Fibroblast of the aortic adventitia (primary cell): ENCODE measurements at regions not wholly inside any gene's neighbourhood (a gene's known extent, or its start where the extent isn't known, plus 50 kb on each side); places are given as distances from the start of the nearest gene placed in this dataset.
"Not testable (repeated sequence)": the region's sequence is repeated elsewhere in the genome, so short reads cannot be mapped to it uniquely, and the experiment has no call there.

Source experiments
- DNase-seq: peaks from one replicate; pipeline ENCODE4 v3.0.0-alpha.2; 2010; ENCODE audit warnings: low read depth
- H3K4me3 ChIP-seq: 2 replicates; pipeline ENCODE4 v1.5.1; 2011; ENCODE audit warnings: low read depth, mild to moderate bottlenecking, control low read depth, low read length, moderate library complexity
- TF ChIP-seq, protein P1 (sequence below): IDR thresholded peaks from 2 replicates; pipeline ENCODE4 v1.5.1; 2011; ENCODE audit warnings: mild to moderate bottlenecking, low read length, control low read depth, inconsistent platforms; ENCODE audit not compliant: insufficient read depth

DNA sequence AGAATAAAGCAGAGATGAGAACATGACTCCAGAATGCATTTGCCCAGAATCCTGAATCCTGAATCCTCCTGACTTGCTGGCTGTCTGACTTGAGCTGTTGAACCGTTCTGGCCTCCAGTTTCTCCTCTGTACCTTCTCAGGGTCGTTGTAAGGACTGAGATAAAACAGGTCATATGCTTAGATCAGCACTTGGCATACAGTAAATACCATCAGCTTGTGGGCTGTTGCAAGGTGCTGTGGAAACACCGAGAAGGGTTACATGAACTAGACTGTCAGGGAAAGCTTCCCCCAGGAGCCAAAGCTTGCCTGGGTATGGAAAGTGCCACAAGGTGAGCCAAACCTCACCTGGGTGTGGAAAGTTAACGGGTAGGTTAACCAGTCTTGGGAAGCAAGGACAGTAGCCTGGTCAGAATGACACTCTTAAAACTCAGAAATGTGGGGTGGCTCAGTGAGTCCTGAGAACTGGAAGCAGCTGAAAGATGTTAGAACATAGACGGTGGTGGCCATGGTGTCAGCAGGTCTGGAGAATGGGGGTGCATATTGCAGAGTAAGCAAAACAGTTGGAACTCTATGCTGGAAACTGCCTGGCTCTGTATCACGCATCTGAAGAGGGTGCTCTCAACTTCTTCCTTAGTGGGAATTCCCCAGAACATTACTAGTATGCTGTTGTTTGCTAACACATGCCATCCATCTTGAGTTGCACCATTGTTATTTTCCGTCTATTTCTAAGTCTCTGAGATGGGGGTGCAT, 105.3 kb upstream of the DYRK2 start:
- no peak overlapping the region for H3K4me3 ChIP-seq
- no peak for DNase-seq
- TF ChIP-seq, protein P1, sequence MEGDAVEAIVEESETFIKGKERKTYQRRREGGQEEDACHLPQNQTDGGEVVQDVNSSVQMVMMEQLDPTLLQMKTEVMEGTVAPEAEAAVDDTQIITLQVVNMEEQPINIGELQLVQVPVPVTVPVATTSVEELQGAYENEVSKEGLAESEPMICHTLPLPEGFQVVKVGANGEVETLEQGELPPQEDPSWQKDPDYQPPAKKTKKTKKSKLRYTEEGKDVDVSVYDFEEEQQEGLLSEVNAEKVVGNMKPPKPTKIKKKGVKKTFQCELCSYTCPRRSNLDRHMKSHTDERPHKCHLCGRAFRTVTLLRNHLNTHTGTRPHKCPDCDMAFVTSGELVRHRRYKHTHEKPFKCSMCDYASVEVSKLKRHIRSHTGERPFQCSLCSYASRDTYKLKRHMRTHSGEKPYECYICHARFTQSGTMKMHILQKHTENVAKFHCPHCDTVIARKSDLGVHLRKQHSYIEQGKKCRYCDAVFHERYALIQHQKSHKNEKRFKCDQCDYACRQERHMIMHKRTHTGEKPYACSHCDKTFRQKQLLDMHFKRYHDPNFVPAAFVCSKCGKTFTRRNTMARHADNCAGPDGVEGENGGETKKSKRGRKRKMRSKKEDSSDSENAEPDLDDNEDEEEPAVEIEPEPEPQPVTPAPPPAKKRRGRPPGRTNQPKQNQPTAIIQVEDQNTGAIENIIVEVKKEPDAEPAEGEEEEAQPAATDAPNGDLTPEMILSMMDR, result no peak

DNA sequence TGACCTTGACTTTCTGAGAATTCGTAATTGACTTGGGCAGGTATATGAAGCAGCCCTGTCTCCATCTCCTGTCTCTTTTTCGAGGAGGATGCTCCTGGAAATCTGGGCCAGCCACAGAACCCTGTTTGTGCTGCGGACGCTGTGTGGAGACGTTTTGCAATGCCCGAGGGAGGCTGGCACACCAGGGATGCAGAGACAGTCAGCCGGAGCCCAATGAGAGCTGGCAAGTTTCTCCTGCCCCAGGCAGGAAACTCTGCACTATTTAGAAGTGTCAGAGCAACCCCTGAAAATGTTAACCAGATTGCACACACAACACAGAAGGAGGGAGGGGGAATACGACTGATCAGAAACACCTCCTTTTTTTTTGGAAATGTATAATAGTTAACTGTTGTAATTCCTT, 103.2 kb upstream of the DYRK2 start:
- no peak for DNase-seq
- TF ChIP-seq, protein P1, result no peak
- H3K4me3 ChIP-seq, result no peak overlapping the region

DNA sequence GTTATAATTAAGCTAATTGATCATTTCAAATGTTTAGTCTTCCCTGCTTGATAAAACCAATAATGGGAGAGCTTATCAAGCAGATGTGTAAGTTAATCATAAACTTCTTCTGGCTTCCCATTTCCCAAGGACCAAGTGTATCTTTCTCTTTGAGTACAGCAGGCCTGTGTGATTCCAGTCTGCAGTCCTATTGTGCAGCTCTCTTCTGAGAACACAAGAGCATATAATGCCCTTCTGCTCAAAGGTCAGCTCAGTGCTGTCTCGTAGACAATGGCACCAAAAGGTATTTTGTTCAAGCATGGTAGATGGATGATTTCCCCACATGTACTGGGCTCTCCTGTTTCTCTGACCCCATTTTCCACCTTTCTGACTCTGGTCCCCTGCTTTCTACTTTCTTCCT, 101.8 kb upstream of the DYRK2 start:
- TF ChIP-seq, protein P1, result no peak
- H3K4me3 ChIP-seq, result no peak overlapping the region

DNA sequence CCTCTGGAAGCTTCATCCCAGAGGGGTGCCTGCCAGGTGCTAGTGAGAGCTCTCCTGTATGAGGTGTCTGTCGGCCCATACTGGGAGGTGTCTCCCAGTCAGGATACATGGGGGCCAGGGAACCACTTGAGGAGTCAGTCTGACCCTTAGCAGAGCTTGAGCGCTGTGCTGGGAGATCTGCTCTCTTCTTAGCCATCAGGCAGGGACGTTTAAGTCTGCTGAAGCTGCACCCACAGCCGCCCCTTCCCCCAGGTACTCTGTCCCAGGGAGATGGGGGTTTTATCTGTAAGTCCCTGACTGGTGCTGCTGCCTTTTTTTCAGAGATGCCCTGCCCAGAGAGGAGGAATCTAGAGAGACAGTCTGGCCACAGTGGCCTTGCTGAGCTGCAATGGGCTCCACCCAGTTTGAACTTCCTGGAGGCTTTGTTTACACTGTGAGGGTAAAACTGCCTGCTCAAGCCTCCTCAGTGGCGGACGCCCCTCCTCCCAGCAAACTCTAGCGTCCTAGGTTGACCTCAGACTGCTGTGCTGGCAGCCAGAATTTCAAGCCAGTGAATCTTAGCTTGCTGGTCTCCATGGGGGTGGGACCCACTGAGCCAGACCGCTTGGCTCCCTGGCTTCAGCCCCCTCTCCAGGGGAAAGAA, 93.3 kb upstream of the DYRK2 start:
- DNase-seq, H3K4me3 ChIP-seq: not testable (repeated sequence)

More for the DNA sequence above, 101.8 kb upstream of the DYRK2 start:
- no peak for DNase-seq

DNA sequence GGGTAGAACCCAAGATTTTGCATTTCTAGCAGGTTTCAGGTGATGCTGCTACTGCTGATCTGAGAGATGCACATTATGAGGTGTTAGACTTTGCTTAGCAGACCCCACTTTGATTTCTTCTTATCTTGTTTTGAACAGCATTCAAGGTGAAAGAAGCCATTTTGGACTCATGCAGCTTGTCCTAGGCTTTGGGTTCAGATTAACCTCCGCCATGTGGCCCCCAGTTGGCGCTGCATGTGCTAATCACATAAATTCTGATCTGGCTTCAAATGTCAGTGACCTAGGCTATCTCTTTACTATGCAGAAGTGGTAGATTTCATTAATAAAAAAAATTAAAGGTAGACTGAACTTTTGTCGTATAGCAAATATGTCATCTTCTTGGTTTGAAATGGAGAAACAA, 89.8 kb upstream of the DYRK2 start:
- TF ChIP-seq, protein P1, result no peak
- H3K4me3 ChIP-seq, result no peak overlapping the region
- no peak for DNase-seq

DNA sequence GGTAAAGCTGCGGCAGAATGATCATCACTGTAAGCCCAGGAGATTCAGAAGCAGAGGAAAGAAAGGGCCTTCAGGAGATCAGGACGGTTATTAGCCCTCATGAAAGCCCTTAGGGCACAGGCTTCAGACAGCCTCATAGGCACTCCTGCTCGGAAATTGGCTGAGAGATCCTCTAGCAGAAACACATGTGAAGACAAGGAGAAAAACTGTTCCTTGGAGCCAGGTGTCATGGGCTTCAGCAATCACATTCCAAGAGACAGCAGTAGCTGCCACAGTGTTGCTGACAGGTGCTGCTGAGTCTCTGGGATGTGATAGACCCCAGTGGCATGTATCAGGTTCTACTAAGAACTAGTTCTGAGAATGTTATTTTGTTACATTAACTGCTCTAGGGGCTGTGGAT, 88.8 kb upstream of the DYRK2 start:
- TF ChIP-seq, protein P1, result no peak
- H3K4me3 ChIP-seq, result no peak overlapping the region
- no peak for DNase-seq

DNA sequence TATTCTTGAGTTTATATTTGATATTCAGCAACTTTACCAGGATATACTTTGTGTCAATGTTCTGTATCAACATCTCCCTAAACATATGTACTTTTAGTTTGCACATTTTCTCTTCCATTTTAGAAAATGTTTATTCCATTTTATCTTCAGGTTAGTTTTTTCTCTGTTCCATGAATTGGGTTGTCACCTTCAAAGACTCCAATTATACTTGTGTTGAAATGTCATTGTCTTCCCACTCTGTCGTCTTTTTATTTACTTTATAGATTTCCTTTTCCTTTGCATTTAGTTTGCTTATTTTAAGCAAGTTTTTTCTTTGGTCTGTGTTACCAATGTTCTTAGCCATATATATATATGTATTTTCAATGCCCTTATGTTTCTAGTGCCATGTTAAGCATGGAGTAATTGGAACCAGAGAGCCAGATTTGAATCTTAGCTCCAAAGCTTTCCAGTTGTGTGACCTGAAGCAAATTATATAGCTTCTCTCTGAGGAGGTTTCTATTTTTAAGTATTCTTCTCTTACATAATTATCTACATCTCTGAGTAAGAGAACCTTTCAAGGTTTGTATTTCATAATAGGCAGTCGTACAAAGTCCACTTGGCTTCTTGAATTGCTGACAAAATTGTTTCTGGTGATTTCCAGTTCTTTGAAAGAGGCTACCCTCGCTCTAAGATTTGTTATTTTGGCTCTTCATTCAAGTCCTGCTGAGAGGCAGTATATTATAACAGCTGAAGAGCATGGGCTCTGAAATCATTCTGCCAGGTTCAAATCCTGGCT, 85.8 kb upstream of the DYRK2 start:
- DNase-seq, result peak; percentile 5
- no peak overlapping the region for H3K4me3 ChIP-seq
- TF ChIP-seq, protein P1, result no peak
